HepG2 (cell line): ENCODE measurements at regions not wholly inside any gene's neighbourhood (a gene's known extent, or its start where the extent isn't known, plus 50 kb on each side); places are given as distances from the start of the nearest gene placed in this dataset.

Experiments
- ATAC-seq: fragments of 200-7000 bp; cut with Tn5 transposase; 3 replicates; pipeline ENCODE4 v1.9.1; 2020; ENCODE audit warnings: mild to moderate bottlenecking, moderate library complexity
- BruUV-seq: library from RNA; stranded (reverse); fragments of 400-500 nt; replicated peaks from 2 replicates; lab custom pipeline; 2021; lab: Mats Ljungman, UMichigan
- CTCF ChIA-PET: fragments of 300-600 bp; formaldehyde crosslinking; extraction: SDS; loops from one replicate; lab custom pipeline; 2021; ENCODE audit warnings: low total read pairs, inconsistent platforms, low intra/inter-chr PET ratio; lab: Yijun Ruan, JAX
- POLR2A ChIA-PET: fragments of 350-600 bp; sonication (Branson Sonifier 250); formaldehyde crosslinking; loops from one replicate; lab custom pipeline; 2020; ENCODE audit warnings: antibody characterized with exemption, inconsistent platforms; lab: Yijun Ruan, JAX
- DNase-seq: peaks from one replicate; pipeline ENCODE4 v3.0.0-alpha.2; 2015; ENCODE audit warnings: low spot score
- FAIRE-seq: peaks from 3 replicates; lab custom pipeline; 2011; peaks lifted over from hg19 to GRCh38; lab: Jason Lieb, UNC
- H2AFZ ChIP-seq: one replicate; pipeline ENCODE4 v1.6.1; 2011; ENCODE audit warnings: low read length, inconsistent platforms
- H3K27ac ChIP-seq: fragments of 300-600 bp; 3 replicates; pipeline ENCODE4 v1.8.0; 2011; ENCODE audit warnings: mixed run types, mild to moderate bottlenecking, mixed read lengths, low read length, inconsistent platforms; ENCODE audit not compliant: insufficient read depth; ENCODE audit errors: extremely low read length
- H3K27me3 ChIP-seq, 2 experiments: fragments of 200-600 bp in 1 of 2; 2 replicates in 1 of 2; 3 replicates in 1 of 2; pipeline versions ENCODE4 v1.6.0 to v1.8.0; 2011; ENCODE audit warnings: low read length in 2 of 2, mild to moderate bottlenecking in 2 of 2, moderate library complexity in 2 of 2, inconsistent platforms in 1 of 2; ENCODE audit not compliant: insufficient read depth in 2 of 2, control insufficient read depth in 1 of 2
- H3K36me3 ChIP-seq, 2 experiments: fragments of 200-600 bp in 1 of 2; replicated peaks in 1 of 2; 2 replicates in 1 of 2; 3 replicates in 1 of 2; pipeline versions ENCODE4 v1.5.1 to v1.8.0; 2011; ENCODE audit warnings: low read length in 2 of 2, inconsistent platforms in 1 of 2; ENCODE audit not compliant: insufficient read depth in 2 of 2, control insufficient read depth in 1 of 2
- H3K4me1 ChIP-seq: 2 replicates; pipeline ENCODE4 v1.5.1; 2012; ENCODE audit warnings: low read length, inconsistent platforms; ENCODE audit not compliant: insufficient read depth
- H3K4me2 ChIP-seq: 2 replicates; pipeline ENCODE4 v1.6.0; 2011; ENCODE audit warnings: low read depth, low read length, inconsistent platforms
- H3K4me3 ChIP-seq, 3 experiments: fragments of 200-600 bp in 1 of 3; sonication (generic), shearing (Covaris generic) in 1 of 3; replicated peaks in 1 of 3; 2 replicates each; pipeline ENCODE4 v1.5.1; 2011 to 2016; ENCODE audit warnings: low read length in 3 of 3, inconsistent platforms in 2 of 3, low read depth in 2 of 3, mild to moderate bottlenecking in 2 of 3, control low read depth in 1 of 3, mixed read lengths in 1 of 3; ENCODE audit not compliant: insufficient read depth in 1 of 3
- H3K79me2 ChIP-seq: one replicate; pipeline ENCODE4 v1.6.1; 2011; ENCODE audit warnings: low read length, inconsistent platforms; ENCODE audit not compliant: insufficient read depth
- H3K9ac ChIP-seq: 2 replicates; pipeline ENCODE4 v1.6.0; 2011; ENCODE audit warnings: mild to moderate bottlenecking, low read depth, low read length, inconsistent platforms; ENCODE audit not compliant: insufficient read depth
- H3K9me3 ChIP-seq: 2 replicates; pipeline ENCODE4 v1.5.1; 2012; ENCODE audit warnings: mild to moderate bottlenecking, low read length
- H4K20me1 ChIP-seq: 2 replicates; pipeline ENCODE4 v1.6.0; 2011; ENCODE audit warnings: inconsistent platforms, mild to moderate bottlenecking, low read length, moderate library complexity; ENCODE audit not compliant: insufficient read depth
- EED ChIP-seq: sonication (generic); formaldehyde crosslinking; IDR thresholded peaks from 2 replicates; pipeline ENCODE4 v1.5.0; 2020; ENCODE audit warnings: mild to moderate bottlenecking, missing genetic modification reagents
- FOXK1 ChIP-seq: sonication (generic); formaldehyde crosslinking; IDR thresholded peaks from 2 replicates; pipeline ENCODE4 v1.4.0; 2020; ENCODE audit warnings: low read depth, missing genetic modification reagents, borderline replicate concordance
- HDAC6 ChIP-seq: fragments of 200-600 bp; sonication (generic); IDR thresholded peaks from 2 replicates; pipeline ENCODE4 v1.7.0; 2017; ENCODE audit warnings: mild to moderate bottlenecking, antibody characterized with exemption, low read length, low read depth
- HMGA1 ChIP-seq: sonication (generic); formaldehyde crosslinking; conservative IDR thresholded peaks from 2 replicates; pipeline ENCODE4 v1.4.0; 2020; ENCODE audit warnings: missing genetic modification reagents
- HMGXB3 ChIP-seq: sonication (generic); formaldehyde crosslinking; IDR thresholded peaks from 2 replicates; pipeline ENCODE4 v1.4.0; 2020; ENCODE audit warnings: missing genetic modification reagents, borderline replicate concordance
- KLF16 ChIP-seq, 2 experiments: sonication (generic) in 1 of 2; formaldehyde crosslinking in 1 of 2; IDR thresholded peaks; 2 replicates each; pipeline versions ENCODE4 v1.6.1 to v1.8.0; 2016 to 2023; ENCODE audit warnings: missing genetic modification reagents in 2 of 2, missing compliant biosample characterization in 1 of 2
- MLXIP ChIP-seq: sonication (generic); formaldehyde crosslinking; IDR thresholded peaks from 2 replicates; pipeline ENCODE4 v1.9.0; 2021; ENCODE audit warnings: missing genetic modification reagents, borderline replicate concordance
- PHF21A ChIP-seq: sonication (generic); formaldehyde crosslinking; IDR thresholded peaks from 2 replicates; pipeline ENCODE4 v1.5.0; 2020; ENCODE audit warnings: mild to moderate bottlenecking, missing genetic modification reagents
- SP2 ChIP-seq: sonication (generic); formaldehyde crosslinking; IDR thresholded peaks from 2 replicates; pipeline ENCODE4 v1.5.1; 2020; ENCODE audit warnings: mild to moderate bottlenecking, missing genetic modification reagents
- ZBTB44 ChIP-seq: sonication (generic); formaldehyde crosslinking; IDR thresholded peaks from 2 replicates; pipeline ENCODE4 v1.4.0; 2020; ENCODE audit warnings: missing genetic modification reagents
- ZNF724P ChIP-seq: sonication (generic); formaldehyde crosslinking; IDR thresholded peaks from 2 replicates; pipeline ENCODE4 v1.8.0; 2022; ENCODE audit warnings: missing genetic modification reagents, borderline replicate concordance
- WGBS: methylation state at CpG from one replicate; pipeline ENCODE4 v1.1.6; 2017; ENCODE audit warnings: low lambda C conversion rate; 5-methylcytosine and 5-hydroxymethylcytosine counted together
- in situ Hi-C: cut with HindIII; loops from 2 replicates; pipeline ENCODE4 v1.10.0; 2017; ENCODE audit warnings: low pct_unique_long_range_greater_than_20kb; ENCODE audit not compliant: extremely low pct_ligation_motif_present
- intact Hi-C: fragments of 100-400 bp; cut with micrococcal nuclease; formaldehyde crosslinking; loops from one replicate; pipeline ENCODE4 v1.10.0; 2022; ENCODE audit not compliant: unreplicated experiment

- TF ChIP-seq HMGXB3 (CRISPR knock-in tag) = no peak
- TF ChIP-seq, all 625 proteins: peak for 2
These were observed 117.6 kb downstream of the CYRIA start (continued) for GRCh38 chr2:16548036-16548435.

- peak; percentile 80 for ATAC-seq
- 31% methylated on average over 2 of the region's 2 CpGs for WGBS
- H4K20me1 ChIP-seq = no peaks in the 10 kb centered on the region
- BruUV-seq = no TSS peak
- H3K9me3 ChIP-seq = no peaks in the 10 kb centered on the region
- no peaks in the 10 kb centered on the region for H3K79me2 ChIP-seq
- no peaks in the 10 kb centered on the region for H3K36me3 ChIP-seq
- peak; percentile 28 for FAIRE-seq
- H3K27ac ChIP-seq = no peak overlapping the region
- no peak overlapping the region for H2AFZ ChIP-seq
- POLR2A ChIA-PET = no interaction called here
- in situ Hi-C loops (no loop called here), intact Hi-C loops (no loop called here)
- no peaks in the 10 kb centered on the region for H3K27me3 ChIP-seq
- H3K9ac ChIP-seq = no peak overlapping the region
- CTCF ChIA-PET = no interaction called here
- no peak overlapping the region for H3K4me3 ChIP-seq
- H3K4me1 ChIP-seq = no peaks in the 10 kb centered on the region
- H3K4me2 ChIP-seq = no peak overlapping the region
- DNase-seq = peak; percentile 64
- TF ChIP-seq HDAC6 (no peak), FOXK1 (peak; percentile 46; the same call in 1 of the 2 replicates), HMGA1 (CRISPR knock-in tag) (no peak), SP2 (CRISPR knock-in tag) (no peak), KLF16 (CRISPR knock-in tag; IDR thresholded peaks at IDR 0.05) (peak in 1 of 2 experiments; percentile 74; a peak in 1 of 4 replicates), ZBTB44 (CRISPR knock-in tag) (peak; percentile 91; the same call in 1 of the 2 replicates), ZNF724P (CRISPR knock-in tag) (no peak), EED (no peak), MLXIP (CRISPR knock-in tag) (0 out of 2 replicates have a peak, but pooled peaks have one; percentile 50), PHF21A (no peak)
These were observed 119.4 kb downstream of the CYRIA start for GRCh38 chr2:16546128-16546754.
